SK-N-MC (cell line): ENCODE measurements at regions not wholly inside any gene's neighbourhood (a gene's known extent, or its start where the extent isn't known, plus 50 kb on each side); places are given as distances from the start of the nearest gene placed in this dataset.

Experiments
- DNase-seq: peaks from one replicate; pipeline ENCODE4 v3.0.0-alpha.2; 2011; ENCODE audit warnings: low read depth, low spot score
- H3K27ac ChIP-seq: fragments of 200-600 bp; sonication (generic); 2 replicates; pipeline ENCODE4 v1.5.1; 2016; ENCODE audit warnings: mixed run types
- H3K36me3 ChIP-seq: fragments of 200-600 bp; sonication (generic); 2 replicates; pipeline ENCODE4 v1.6.1; 2017; ENCODE audit warnings: antibody characterized with exemption, low read length, mixed read lengths; ENCODE audit not compliant: insufficient read depth
- H3K4me3 ChIP-seq: fragments of 200-600 bp; sonication (generic); 2 replicates; pipeline ENCODE4 v1.5.1; 2016
- H3K9ac ChIP-seq: fragments of 200-600 bp; sonication (generic); 2 replicates; pipeline ENCODE4 v1.8.0; 2017; ENCODE audit warnings: mixed run types, mixed read lengths; ENCODE audit not compliant: insufficient read length
- H3K9me3 ChIP-seq: fragments of 200-600 bp; sonication (generic); 2 replicates; pipeline ENCODE4 v1.6.1; 2017; ENCODE audit warnings: low read depth, mild to moderate bottlenecking, antibody characterized with exemption, low read length, moderate library complexity, mixed read lengths
- EZH2 ChIP-seq: fragments of 200-600 bp; sonication (generic); IDR thresholded peaks from one replicate; pipeline ENCODE4 v1.6.1; 2017; ENCODE audit warnings: antibody characterized with exemption
- FOXP2 ChIP-seq: optimal IDR thresholded peaks from 2 replicates; pipeline ENCODE3; 2011; ENCODE audit warnings: mild to moderate bottlenecking, moderate library complexity; ENCODE audit not compliant: insufficient read depth; ENCODE audit errors: extremely low read length, control extremely low read depth
- POLR2AphosphoS5 ChIP-seq: IDR thresholded peaks from 2 replicates; pipeline ENCODE4 v1.6.1; 2012; ENCODE audit warnings: mild to moderate bottlenecking, low read depth, low read length, borderline replicate concordance

DNA sequence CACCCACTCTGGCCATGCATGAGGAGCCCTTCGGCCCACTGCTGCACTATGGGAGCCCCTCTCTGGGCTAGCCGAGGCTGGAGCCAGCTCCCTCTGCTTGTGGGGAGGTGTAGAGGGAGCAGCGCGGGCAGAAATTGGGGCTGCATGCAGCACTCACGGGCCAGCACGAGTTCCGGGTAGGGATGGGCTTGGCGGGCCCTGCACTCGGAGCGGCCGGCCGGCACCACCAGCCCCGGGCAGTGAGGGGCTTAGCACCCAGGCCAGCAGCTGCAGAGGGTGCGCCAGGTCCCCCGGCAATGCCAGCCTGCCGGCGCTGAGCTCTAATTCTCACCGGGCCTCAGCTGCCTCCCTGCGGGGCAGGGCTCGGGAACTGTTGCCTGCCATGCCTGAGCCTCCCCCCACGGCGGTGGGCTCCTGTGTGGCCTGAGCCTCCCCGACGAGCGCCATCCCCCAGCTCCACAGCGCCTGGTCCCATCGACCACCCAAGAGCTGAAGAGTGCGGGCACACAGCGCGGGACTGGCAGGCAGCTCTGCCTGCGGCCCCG lies 209.0 kb downstream of the LTN1 start:
- no peaks in the 10 kb centered on the region for H3K9me3 ChIP-seq
- H3K4me3 ChIP-seq: no peak overlapping the region
- TF ChIP-seq POLR2AphosphoS5 (no peak), FOXP2 (no peak), EZH2 (no peak)
- no peak for DNase-seq
- H3K36me3 ChIP-seq: no peaks in the 10 kb centered on the region
- H3K27ac ChIP-seq: no peak overlapping the region
- no peak overlapping the region for H3K9ac ChIP-seq

DNA sequence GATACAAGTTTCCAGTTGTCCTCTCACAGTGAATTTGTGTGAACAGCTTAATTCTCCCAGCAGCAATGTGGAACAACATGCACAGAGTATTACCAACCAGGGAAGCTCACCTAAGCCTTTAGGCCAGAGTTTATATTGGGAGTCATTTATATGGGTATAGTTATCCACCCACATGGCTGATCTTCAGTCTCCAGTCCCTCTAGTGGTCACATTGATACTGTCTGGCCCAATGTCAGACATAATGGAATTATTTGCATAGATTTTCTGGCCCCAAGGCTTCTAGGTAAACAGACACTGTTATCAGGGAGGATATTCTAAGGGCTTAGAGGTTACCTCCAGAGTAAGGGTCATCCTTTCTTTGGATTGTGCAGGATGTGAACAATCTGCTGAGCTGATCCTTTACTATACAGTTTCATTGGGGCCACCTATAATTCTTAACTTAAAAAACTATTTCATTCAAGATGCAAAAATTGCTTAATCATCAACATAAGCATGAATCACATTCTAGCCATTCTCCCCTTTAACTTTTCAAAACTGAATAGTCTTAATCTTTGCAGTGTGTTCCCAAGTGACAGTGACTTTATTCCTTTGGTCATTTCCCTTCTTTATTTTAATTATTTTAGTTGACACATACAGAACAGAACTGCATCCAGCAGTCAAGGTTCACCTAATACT lies 210.9 kb downstream of the LTN1 start:
- H3K27ac ChIP-seq: no peak overlapping the region
- H3K4me3 ChIP-seq: no peak overlapping the region
- no peaks in the 10 kb centered on the region for H3K36me3 ChIP-seq
- no peaks in the 10 kb centered on the region for H3K9me3 ChIP-seq
- no peak overlapping the region for H3K9ac ChIP-seq
- DNase-seq: no peak
- TF ChIP-seq EZH2: no peak
- TF ChIP-seq POLR2AphosphoS5: no peak
- TF ChIP-seq FOXP2: no peak

DNA sequence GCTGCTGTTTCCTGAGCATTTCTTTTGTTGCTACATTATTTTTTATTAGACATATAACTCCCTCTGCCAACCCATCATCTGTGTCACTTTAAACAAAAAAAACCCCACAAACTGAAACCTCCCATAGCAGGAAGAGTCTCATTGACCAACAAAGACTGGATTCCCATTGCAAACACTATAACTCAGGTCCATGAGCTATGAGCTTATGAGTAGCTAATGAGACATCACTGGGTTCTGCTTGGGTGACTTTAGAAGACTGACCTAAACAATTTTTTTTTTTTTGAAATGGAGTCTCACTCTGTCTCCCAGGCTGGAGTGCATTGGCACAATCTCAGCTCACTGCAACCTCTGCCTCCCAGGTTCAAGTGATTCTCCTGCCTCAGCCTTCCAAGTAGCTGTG lies 212.8 kb downstream of the LTN1 start:
- Histone ChIP-seq H3K9me3 (no peaks in the 10 kb centered on the region), H3K36me3 (no peaks in the 10 kb centered on the region), H3K9ac (no peak overlapping the region), H3K4me3 (no peak overlapping the region), H3K27ac (no peak overlapping the region)
- no peak for DNase-seq
- TF ChIP-seq FOXP2: no peak
- no peak for TF ChIP-seq POLR2AphosphoS5
- no peak for TF ChIP-seq EZH2

DNA sequence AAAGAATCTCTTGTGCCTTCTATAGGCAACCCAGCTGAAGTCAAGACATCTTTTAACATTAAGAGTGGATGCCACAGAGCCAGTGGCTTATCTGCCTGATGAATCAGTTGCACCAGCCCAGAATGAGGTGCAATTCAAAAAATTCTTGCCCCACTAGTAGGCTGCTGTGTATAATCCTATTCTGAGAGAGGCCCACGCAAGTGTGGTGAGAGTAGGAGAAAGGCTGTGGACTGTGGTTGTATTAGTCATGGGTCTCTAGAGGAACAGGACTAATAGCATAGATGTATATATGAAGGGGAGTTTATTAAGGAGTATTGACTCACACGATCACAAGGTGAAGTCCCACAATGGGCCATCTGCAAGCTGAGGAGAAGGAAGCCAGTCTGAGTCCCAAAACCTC lies 216.4 kb downstream of the LTN1 start:
- Histone ChIP-seq H3K9ac (no peak overlapping the region), H3K36me3 (no peaks in the 10 kb centered on the region), H3K9me3 (no peaks in the 10 kb centered on the region), H3K27ac (no peak overlapping the region), H3K4me3 (no peak overlapping the region)
- no peak for DNase-seq
- TF ChIP-seq POLR2AphosphoS5 (no peak), FOXP2 (no peak), EZH2 (no peak)

DNA sequence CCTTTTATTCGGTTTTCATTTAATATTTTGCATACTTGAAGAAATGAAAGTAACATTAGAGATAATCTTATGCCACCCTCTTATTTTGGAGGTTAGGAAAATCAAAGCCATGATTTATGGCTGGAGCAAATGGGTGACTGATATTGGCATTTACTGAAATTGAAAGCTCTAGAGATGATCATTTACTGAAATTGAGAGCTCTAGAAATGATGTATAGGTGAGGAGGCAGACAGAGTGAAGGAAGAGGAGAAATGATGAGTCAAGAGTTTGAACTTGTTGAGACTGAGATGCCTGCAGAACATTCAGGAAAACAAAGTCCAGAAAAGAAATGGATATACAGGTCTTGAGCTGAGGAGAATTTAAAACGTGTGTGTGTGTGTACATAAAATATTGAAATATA lies 217.6 kb downstream of the LTN1 start:
- TF ChIP-seq FOXP2 (no peak), EZH2 (no peak)
- no peaks in the 10 kb centered on the region for H3K36me3 ChIP-seq
- no peaks in the 10 kb centered on the region for H3K9me3 ChIP-seq
- no peak overlapping the region for H3K27ac ChIP-seq
- DNase-seq: no peak
- no peak overlapping the region for H3K4me3 ChIP-seq
- no peak overlapping the region for H3K9ac ChIP-seq

DNA sequence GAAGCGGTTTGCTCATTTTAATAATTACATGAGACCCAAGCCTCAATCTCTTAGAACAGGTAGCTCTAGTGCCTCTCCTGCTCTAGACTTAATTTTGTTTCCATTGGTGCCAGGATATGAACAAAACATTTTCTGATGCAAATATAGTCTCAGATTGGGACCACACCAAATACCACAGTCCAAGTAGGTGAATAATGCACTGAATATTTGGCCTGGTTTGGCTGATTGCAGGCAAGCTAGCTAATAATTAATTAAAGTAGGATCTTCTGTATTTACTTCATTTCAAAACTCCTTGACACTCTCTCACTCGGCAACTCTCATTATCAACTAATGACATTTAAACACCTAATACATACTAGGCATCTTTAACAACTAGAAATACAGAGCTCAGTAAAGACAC lies 219.6 kb downstream of the LTN1 start:
- no peak overlapping the region for H3K4me3 ChIP-seq
- DNase-seq: no peak
- TF ChIP-seq EZH2 (no peak), FOXP2 (no peak), POLR2AphosphoS5 (no peak)
- no peak overlapping the region for H3K9ac ChIP-seq
- H3K9me3 ChIP-seq: no peaks in the 10 kb centered on the region
- H3K36me3 ChIP-seq: no peaks in the 10 kb centered on the region
- no peak overlapping the region for H3K27ac ChIP-seq

DNA sequence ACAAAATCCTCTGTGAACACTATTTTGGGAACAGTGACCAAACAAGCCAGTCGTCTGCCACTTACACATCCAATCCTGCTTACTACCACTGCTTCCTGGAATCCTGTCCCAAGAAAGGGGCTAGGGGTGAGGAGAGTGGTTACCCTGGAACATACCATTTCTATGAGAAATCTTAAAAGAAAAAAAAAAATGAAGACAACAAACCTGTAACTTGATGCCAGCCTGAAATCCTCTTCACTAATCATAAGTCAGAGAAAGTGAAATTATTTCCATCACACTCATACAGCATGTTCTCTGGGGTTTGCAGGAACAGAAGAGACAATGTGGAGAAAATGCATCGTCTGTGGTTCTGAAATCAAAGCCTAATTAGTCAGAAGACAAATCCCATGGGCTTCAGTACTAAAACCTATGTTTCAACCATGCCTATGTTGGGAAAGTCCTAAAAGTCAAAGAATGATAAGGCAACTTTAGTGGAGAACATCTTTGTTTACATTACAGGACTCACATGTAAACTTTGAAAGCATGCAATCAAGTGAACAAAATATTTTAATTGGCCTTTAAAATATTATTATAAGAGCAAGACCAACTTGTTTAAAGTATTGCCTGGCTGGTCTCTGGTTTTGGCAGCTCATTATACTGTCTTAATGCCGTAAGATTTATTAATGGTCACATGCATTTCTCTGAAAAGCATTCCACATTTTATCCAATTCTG lies 220.7 kb downstream of the LTN1 start:
- Histone ChIP-seq H3K9ac (no peak overlapping the region), H3K36me3 (no peaks in the 10 kb centered on the region), H3K9me3 (no peaks in the 10 kb centered on the region), H3K4me3 (no peak overlapping the region), H3K27ac (no peak overlapping the region)
- TF ChIP-seq EZH2 (no peak), FOXP2 (no peak), POLR2AphosphoS5 (no peak)
- DNase-seq: no peak

DNA sequence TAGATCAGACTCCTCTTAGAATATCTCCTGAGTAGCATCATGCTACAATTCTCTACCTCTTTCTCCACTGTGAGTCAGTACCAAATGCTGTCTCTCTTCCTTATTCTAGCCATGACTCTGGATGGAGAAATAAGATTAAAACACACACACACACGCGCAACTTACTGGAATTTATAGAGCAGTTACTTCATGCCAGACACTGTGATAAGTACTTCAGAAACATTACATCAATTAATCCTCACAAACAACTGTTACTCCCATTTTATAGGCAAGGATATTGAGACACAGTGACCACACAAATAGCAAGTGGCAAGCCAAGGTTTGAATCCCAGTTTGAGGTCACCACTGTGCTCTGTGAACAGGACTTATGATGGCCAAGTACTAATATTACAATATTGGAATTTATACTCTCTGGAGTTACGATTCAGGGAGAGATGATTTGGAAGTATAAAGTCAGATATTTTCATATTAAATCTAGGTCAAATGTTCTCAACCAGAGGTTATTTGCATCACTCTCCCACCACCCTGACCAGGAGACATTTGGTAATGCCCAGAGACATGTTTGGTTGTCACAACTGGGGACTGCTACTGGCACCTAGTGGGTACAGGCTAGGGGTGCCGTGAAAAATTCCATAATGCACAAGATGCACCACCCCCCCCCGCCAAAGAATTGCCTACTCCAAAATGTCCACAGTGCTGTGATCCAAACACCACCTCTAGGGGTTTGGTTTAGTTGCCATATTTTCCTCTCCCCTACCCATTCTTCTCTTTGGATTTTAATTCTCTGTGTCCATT lies 221.6 kb downstream of the LTN1 start:
- no peak for DNase-seq
- H3K9me3 ChIP-seq: no peaks in the 10 kb centered on the region
- TF ChIP-seq FOXP2 (no peak), EZH2 (no peak)
- H3K9ac ChIP-seq: no peak overlapping the region
- no peak overlapping the region for H3K27ac ChIP-seq
- no peak overlapping the region for H3K4me3 ChIP-seq
- H3K36me3 ChIP-seq: no peaks in the 10 kb centered on the region

DNA sequence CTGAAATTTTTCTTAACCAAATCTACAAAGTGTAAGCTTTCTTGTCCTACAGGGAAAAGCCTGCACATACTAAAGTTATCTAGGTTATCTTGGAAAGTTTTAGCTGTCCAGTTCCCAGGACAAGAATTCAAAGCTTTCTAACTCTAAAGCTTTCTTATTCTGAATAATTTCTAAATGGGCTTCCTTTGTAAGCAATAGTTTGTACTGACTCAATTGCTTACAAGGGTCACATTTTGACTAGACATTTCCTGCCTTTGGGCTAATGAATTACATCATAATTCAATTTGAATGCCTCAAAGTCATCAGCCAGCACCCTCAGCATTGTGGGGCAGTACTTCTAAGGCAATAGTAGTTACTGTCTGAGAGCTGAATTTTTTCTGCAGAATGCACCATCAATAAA lies 223.0 kb downstream of the LTN1 start:
- no peak overlapping the region for H3K9ac ChIP-seq
- H3K9me3 ChIP-seq: no peaks in the 10 kb centered on the region
- no peak overlapping the region for H3K27ac ChIP-seq
- no peak for TF ChIP-seq POLR2AphosphoS5
- TF ChIP-seq EZH2: no peak
- TF ChIP-seq FOXP2: no peak
- no peak overlapping the region for H3K4me3 ChIP-seq
- H3K36me3 ChIP-seq: no peaks in the 10 kb centered on the region
- DNase-seq: no peak
